Naive thymus-derived CD4-positive, alpha-beta T cell (primary cell): ENCODE measurements at regions not wholly inside any gene's neighbourhood (a gene's known extent, or its start where the extent isn't known, plus 50 kb on each side); places are given as distances from the start of the nearest gene placed in this dataset.
A peak's percentile ranks its signal among the peaks of the same experiment; 100 is the strongest.

Experiments used
- ATAC-seq: fragments of 150-1000 bp; cut with Tn5 transposase; 2 replicates; pipeline ENCODE4 v1.10.0; 2021; ENCODE audit warnings: mild to moderate bottlenecking, moderate library complexity
- CTCF ChIA-PET: fragments of 350-600 bp; sonication (Branson Sonifier 250); formaldehyde crosslinking; loops from one replicate; lab custom pipeline; 2021; ENCODE audit warnings: antibody characterized with exemption; lab: Charles Lee
- POLR2A ChIA-PET: fragments of 350-600 bp; sonication (Branson Sonifier 250); formaldehyde crosslinking; loops from one replicate; lab custom pipeline; 2021; ENCODE audit warnings: antibody characterized with exemption, inconsistent platforms; lab: Charles Lee
- DNase-seq, 9 donors: peaks; one replicate each; pipeline versions ENCODE4 v3.0.0 to v3.0.0-alpha.2; 2020 to 2022; ENCODE audit warnings: mixed read lengths in 1 of 9
- H3K27ac ChIP-seq: one replicate; pipeline ENCODE4 v1.7.0; 2013; ENCODE audit warnings: mild to moderate bottlenecking, low read depth, low read length, moderate library complexity
- H3K27me3 ChIP-seq, 2 donors: one replicate each; pipeline ENCODE4 v1.7.0; 2013; ENCODE audit warnings: low read length in 2 of 2, mild to moderate bottlenecking in 2 of 2, moderate library complexity in 2 of 2; ENCODE audit not compliant: control insufficient read depth in 2 of 2, insufficient read depth in 2 of 2
- H3K36me3 ChIP-seq, 3 experiments: 1 replicate in 2 of 3; 2 replicates in 1 of 3; pipeline ENCODE4 v1.7.0; 2013; ENCODE audit warnings: low read length in 3 of 3, mild to moderate bottlenecking in 3 of 3, moderate library complexity in 1 of 3; ENCODE audit not compliant: insufficient read depth in 3 of 3, control insufficient read depth in 2 of 3
- H3K4me1 ChIP-seq, 2 donors: one replicate each; pipeline ENCODE4 v1.7.0; 2013; ENCODE audit warnings: low read length in 2 of 2, mild to moderate bottlenecking in 2 of 2, moderate library complexity in 1 of 2; ENCODE audit not compliant: control insufficient read depth in 2 of 2, insufficient read depth in 2 of 2
- H3K4me3 ChIP-seq: 2 replicates; pipeline ENCODE4 v1.7.0; 2013; ENCODE audit warnings: mild to moderate bottlenecking, low read length
- H3K9me3 ChIP-seq, 3 experiments: 1 replicate in 2 of 3; 2 replicates in 1 of 3; pipeline ENCODE4 v1.7.0; 2013; ENCODE audit warnings: low read length in 3 of 3; ENCODE audit not compliant: control insufficient read depth in 2 of 3
- H3K27ac Mint-ChIP-seq, 9 donors: one replicate each; pipeline ENCODE4 v1.8.0; 2020 to 2022; ENCODE audit warnings: mixed read lengths in 9 of 9, mild to moderate bottlenecking in 8 of 9, moderate library complexity in 5 of 9, inconsistent platforms in 2 of 9
- H3K27me3 Mint-ChIP-seq, 5 donors: one replicate each; pipeline ENCODE4 v1.8.0; 2021 to 2022; ENCODE audit warnings: mixed read lengths in 5 of 5, mild to moderate bottlenecking in 1 of 5
- H3K36me3 Mint-ChIP-seq, 5 donors: one replicate each; pipeline ENCODE4 v1.8.0; 2020 to 2022; ENCODE audit warnings: mixed read lengths in 5 of 5, mild to moderate bottlenecking in 3 of 5, inconsistent platforms in 1 of 5
- H3K4me1 Mint-ChIP-seq, 7 donors: one replicate each; pipeline ENCODE4 v1.8.0; 2020 to 2022; ENCODE audit warnings: mixed read lengths in 7 of 7, mild to moderate bottlenecking in 3 of 7, inconsistent platforms in 1 of 7
- H3K4me3 Mint-ChIP-seq, 10 donors: one replicate each; pipeline ENCODE4 v1.8.0; 2020 to 2022; ENCODE audit warnings: mild to moderate bottlenecking in 10 of 10, mixed read lengths in 10 of 10, moderate library complexity in 6 of 10, inconsistent platforms in 2 of 10
- H3K9me3 Mint-ChIP-seq, 11 donors: one replicate each; pipeline ENCODE4 v1.8.0; 2020 to 2022; ENCODE audit warnings: mixed read lengths in 11 of 11, mild to moderate bottlenecking in 4 of 11, inconsistent platforms in 1 of 11, moderate library complexity in 1 of 11
- intact Hi-C, 2 donors: fragments of 100-400 bp; cut with micrococcal nuclease; formaldehyde crosslinking; loops; one replicate each; pipeline ENCODE4 v1.15.1; 2023

- ChIA-PET CTCF (interaction anchor here (0.6 to 4.9 kb wide), 9 partner anchors 8 to 1440 kb away, joined by 3 to 45 read pairs (median 3); a partner anchor contains a TSS), POLR2A (interaction anchor here (0.6 to 23.3 kb wide), 61 partner anchors 9 to 1795 kb away, joined by 3 to 795 read pairs (median 7); partner anchors contain the start of genes TRIM27 and ZNF184)
- no peaks in the 10 kb centered on the region for H3K27me3 Mint-ChIP-seq
- peaks cover 0 to 2% (median 0%) of the 10 kb centered on the region in 11 donors for H3K9me3 Mint-ChIP-seq
- H3K4me3 Mint-ChIP-seq = no peak overlapping the region
- H3K36me3 Mint-ChIP-seq = peaks cover 0 to 4% (median 3%) of the 10 kb centered on the region in 5 donors
- H3K4me3 ChIP-seq = peak overlapping the region; percentile 90
- peaks cover 0 to 3% (median 0%) of the 10 kb centered on the region in 3 experiments for H3K36me3 ChIP-seq
- H3K27ac Mint-ChIP-seq = no peak overlapping the region
- peaks cover 0 to 26% (median 14%) of the 10 kb centered on the region in 7 donors for H3K4me1 Mint-ChIP-seq
- intact Hi-C loops = loop anchor here (1.0 to 5.0 kb wide), 25 partner anchors 8 to 1750 kb away; a partner anchor contains a TSS
- H3K9me3 ChIP-seq = no peaks in the 10 kb centered on the region
- DNase-seq (peak; percentile 71 to 96 (median 92)), ATAC-seq (peak; percentile 92)
- peaks cover 6 to 7% of the 10 kb centered on the region in 2 donors for H3K4me1 ChIP-seq
- peak overlapping the region; percentile 89 for H3K27ac ChIP-seq
- no peaks in the 10 kb centered on the region for H3K27me3 ChIP-seq
Measured at GRCh38 chr6:27146706-27147505, 100.6 kb upstream of the PRSS16 start.

- POLR2A ChIA-PET = interaction anchor here (0.8 to 23.3 kb wide), 17 partner anchors 18 to 1127 kb away, joined by 3 to 795 read pairs (median 25); a partner anchor contains a TSS
- intact Hi-C loops = loop anchor here (5.0 kb wide), 4 partner anchors 329 to 1749 kb away; a partner anchor contains a TSS
Measured at GRCh38 chr6:27148404-27148795, 99.1 kb upstream of the PRSS16 start.

GRCh38 chr6:27149150-27149549, 98.4 kb upstream of the PRSS16 start:
- ATAC-seq = no peak
- Histone ChIP-seq H3K4me1 (peaks cover 0 to 7% of the 10 kb centered on the region in 2 donors), H3K36me3 (peaks cover 0 to 3% (median 0%) of the 10 kb centered on the region in 3 experiments), H3K9me3 (no peaks in the 10 kb centered on the region), H3K4me3 (no peak overlapping the region), H3K27me3 (no peaks in the 10 kb centered on the region), H3K27ac (no peak overlapping the region)
- intact Hi-C loops = loop anchor here (5.0 kb wide), 4 partner anchors 328 to 1748 kb away; a partner anchor contains a TSS
- H3K27me3 Mint-ChIP-seq = no peaks in the 10 kb centered on the region
- H3K4me1 Mint-ChIP-seq = peaks cover 0 to 17% (median 6%) of the 10 kb centered on the region in 7 donors
- peak overlapping the region in 1 of 9 donors; percentile 54 for H3K27ac Mint-ChIP-seq
- no peak for DNase-seq
- peak overlapping the region in 1 of 10 donors; percentile 43 for H3K4me3 Mint-ChIP-seq
- CTCF ChIA-PET = interaction anchor here (0.6 kb wide), 2 partner anchors 745 to 1691 kb away, joined by 3 read pairs; no protein-coding TSS in a partner anchor
- H3K36me3 Mint-ChIP-seq = peaks cover 0 to 1% (median 0%) of the 10 kb centered on the region in 5 donors
- peaks cover 0 to 2% (median 0%) of the 10 kb centered on the region in 11 donors for H3K9me3 Mint-ChIP-seq
- POLR2A ChIA-PET = interaction anchor here (0.6 to 23.3 kb wide), 13 partner anchors 10 to 1105 kb away, joined by 3 to 795 read pairs (median 3); a partner anchor contains a TSS

More at GRCh38 chr6:27148404-27148795, 99.1 kb upstream of the PRSS16 start:
- peaks cover 0 to 19% (median 10%) of the 10 kb centered on the region in 7 donors for H3K4me1 Mint-ChIP-seq
- H3K27ac Mint-ChIP-seq = peak overlapping the region in 3 of 9 donors; percentile 17 to 38 (median 28)
- H3K4me1 ChIP-seq = peaks cover 2 to 7% of the 10 kb centered on the region in 2 donors
- H3K4me3 Mint-ChIP-seq = peak overlapping the region in 9 of 10 donors; percentile 12 to 61 (median 33)
- peaks cover 0 to 3% (median 0%) of the 10 kb centered on the region in 3 experiments for H3K36me3 ChIP-seq
- H3K27me3 ChIP-seq = no peaks in the 10 kb centered on the region
- H3K9me3 Mint-ChIP-seq = peaks cover 0 to 2% (median 0%) of the 10 kb centered on the region in 11 donors
- CTCF ChIA-PET = interaction anchor here (0.6 to 1.9 kb wide), 4 partner anchors 10 to 745 kb away, joined by 3 to 6 read pairs (median 4); a partner anchor contains a TSS
- H3K27ac ChIP-seq = no peak overlapping the region
- peaks cover 0 to 2% (median under 1%) of the 10 kb centered on the region in 5 donors for H3K36me3 Mint-ChIP-seq
- H3K4me3 ChIP-seq = no peak overlapping the region
- ATAC-seq (no peak), DNase-seq (no peak)
- H3K27me3 Mint-ChIP-seq = no peaks in the 10 kb centered on the region
- H3K9me3 ChIP-seq = no peaks in the 10 kb centered on the region

GRCh38 chr6:27154696-27155095, 92.8 kb upstream of the PRSS16 start:
- H3K36me3 ChIP-seq = no peaks in the 10 kb centered on the region
- Mint-ChIP-seq H3K36me3 (peaks cover 0 to 4% (median 0%) of the 10 kb centered on the region in 5 donors), H3K4me1 (peaks cover 23 to 42% (median 36%) of the 10 kb centered on the region in 7 donors), H3K9me3 (peaks cover 0 to 10% (median 0%) of the 10 kb centered on the region in 11 donors), H3K4me3 (peak overlapping the region in 9 of 10 donors; percentile 22 to 76 (median 65)), H3K27me3 (peaks cover 0 to 4% (median 0%) of the 10 kb centered on the region in 5 donors), H3K27ac (peak overlapping the region; percentile 24 to 93 (median 82))
- DNase-seq (peak in 5 of 9 donors; percentile 30 to 51 (median 44)), ATAC-seq (peak; percentile 51)
- peak overlapping the region; percentile 47 for H3K4me3 ChIP-seq
- intact Hi-C loops = loop anchor here in 1 of 2 donors (5.0 kb wide), 1 partner anchor 547 kb away; no protein-coding TSS in a partner anchor
- peaks cover 12% of the 10 kb centered on the region in 2 donors for H3K4me1 ChIP-seq
- POLR2A ChIA-PET = interaction anchor here (0.7 to 23.3 kb wide), 18 partner anchors 9 to 1028 kb away, joined by 3 to 795 read pairs (median 8); a partner anchor contains a TSS
- no peaks in the 10 kb centered on the region for H3K9me3 ChIP-seq
- no peaks in the 10 kb centered on the region for H3K27me3 ChIP-seq
- peak overlapping the region; percentile 60 for H3K27ac ChIP-seq
- CTCF ChIA-PET = interaction anchor here (0.7 to 4.3 kb wide), 5 partner anchors 27 to 739 kb away, joined by 3 to 19 read pairs (median 4); no protein-coding TSS in a partner anchor

GRCh38 chr6:27156874-27157458, 90.5 kb upstream of the PRSS16 start:
- CTCF ChIA-PET = interaction anchor here (0.6 to 4.3 kb wide), 6 partner anchors 10 to 1709 kb away, joined by 3 to 19 read pairs (median 4); a partner anchor contains a TSS
- Histone ChIP-seq H3K27me3 (no peaks in the 10 kb centered on the region), H3K4me1 (peaks cover 12% of the 10 kb centered on the region in 2 donors), H3K36me3 (no peaks in the 10 kb centered on the region), H3K4me3 (peak overlapping the region; percentile 76), H3K27ac (peak overlapping the region; percentile 54), H3K9me3 (no peaks in the 10 kb centered on the region)
- no peak for ATAC-seq
- peak overlapping the region; percentile 82 to 94 (median 87) for H3K4me3 Mint-ChIP-seq
- intact Hi-C loops = loop anchor here in 1 of 2 donors (1.0 to 5.0 kb wide), 3 partner anchors 10 to 596 kb away; a partner anchor contains a TSS
- H3K4me1 Mint-ChIP-seq = peaks cover 29 to 47% (median 43%) of the 10 kb centered on the region in 7 donors
- no peak for DNase-seq
- H3K36me3 Mint-ChIP-seq = peaks cover 0 to 4% (median 0%) of the 10 kb centered on the region in 5 donors
- H3K27me3 Mint-ChIP-seq = peaks cover 0 to 6% (median 0%) of the 10 kb centered on the region in 5 donors
- peak overlapping the region; percentile 80 to 96 (median 92) for H3K27ac Mint-ChIP-seq
- H3K9me3 Mint-ChIP-seq = peaks cover 0 to 8% (median 0%) of the 10 kb centered on the region in 11 donors
- POLR2A ChIA-PET = interaction anchor here (0.8 to 23.3 kb wide), 12 partner anchors 12 to 1131 kb away, joined by 3 to 795 read pairs (median 6); a partner anchor contains a TSS
